ENCODE measurements at regions not wholly inside any gene's neighbourhood (a gene's known extent, or its start where the extent isn't known, plus 50 kb on each side); places are given as distances from the start of the nearest gene placed in this dataset.

DNA sequence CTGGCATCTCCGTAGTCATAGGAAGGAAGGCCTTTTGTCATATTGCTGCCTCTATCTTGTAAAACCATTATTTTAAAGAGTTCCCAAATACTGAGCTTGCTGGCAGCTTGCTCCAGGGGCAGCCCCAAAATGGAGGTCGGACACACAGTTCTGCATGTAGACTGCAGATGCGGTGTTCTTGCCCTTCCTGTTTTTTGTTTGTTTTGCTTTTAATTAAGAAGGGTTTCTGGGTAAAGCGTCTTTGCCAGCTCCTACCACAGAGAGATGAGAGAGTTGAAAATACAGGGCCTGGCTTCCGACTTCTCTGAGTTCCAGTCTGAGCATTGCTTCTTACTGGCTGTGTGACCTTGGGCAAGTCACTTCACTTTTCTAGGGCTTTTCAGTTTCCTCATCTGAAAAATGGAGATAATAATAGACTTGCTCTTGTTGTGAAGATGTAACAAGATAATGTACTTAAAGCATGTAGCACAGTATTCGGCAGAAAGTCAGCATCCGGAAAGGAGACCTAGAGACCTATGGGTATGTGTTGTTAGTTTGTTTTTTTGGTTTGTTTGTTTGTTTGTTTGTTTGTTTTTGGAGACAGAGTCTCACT lies 67.8 kb upstream of the GSE1 start:
- ChIA-PET POLR2A (ENCODE audit: unreplicated experiment) (no interaction called here), CTCF (no interaction called here)
- Histone ChIP-seq H2BK120ac (ENCODE audit: low read depth, low read length) (no peak overlapping the region), H2BK15ac (ENCODE audit: low read depth, low read length) (no peak overlapping the region), H3K56ac (ENCODE audit: extremely low read depth, insufficient read depth, low read length) (no peak overlapping the region), H2AK5ac (ENCODE audit: low read depth, low read length) (no peak overlapping the region), H3K23ac (ENCODE audit: low read depth, low read length) (no peak overlapping the region), H3K9ac (ENCODE audit: low read depth, low read length) (no peak overlapping the region), H2AK9ac (replicated peaks; ENCODE audit: low read depth, low read length, poor library complexity) (no peak overlapping the region), H2AFZ (replicated peaks; ENCODE audit: low read length, poor library complexity) (no peak overlapping the region), H3K18ac (ENCODE audit: low read depth, low read length) (no peak overlapping the region), H3K27me3 (ENCODE audit: control insufficient read depth, insufficient read depth, low read length) (no peaks in the 10 kb centered on the region), H3K4me2 (ENCODE audit: low read depth, low read length) (no peak overlapping the region), H3K4ac (ENCODE audit: low read depth, low read length) (no peak overlapping the region), H4K91ac (ENCODE audit: insufficient read depth, low read depth, low read length) (no peak overlapping the region), H3K9me3 (ENCODE audit: control insufficient read depth, insufficient read depth, low read length) (no peaks in the 10 kb centered on the region; the same call in 1 of the 2 replicates), H3K27ac (ENCODE audit: insufficient read depth, low read length) (no peak overlapping the region), H3K4me3 (ENCODE audit: insufficient read depth, low read depth, low read length) (no peak overlapping the region), H2BK20ac (ENCODE audit: low read depth, low read length) (no peak overlapping the region), H3K79me1 (ENCODE audit: low read depth in 1 of 2, low read length in 2 of 2) (peaks cover 12 to 33% of the 10 kb centered on the region in 2 experiments), H3K9me1 (ENCODE audit: insufficient read depth, low read length) (peaks cover 10% of the 10 kb centered on the region; the same call in 1 of the 2 replicates), H4K8ac (ENCODE audit: low read depth in 2 of 2, low read length in 2 of 2) (no peak overlapping the region), H3K4me1 (ENCODE audit: control insufficient read depth, insufficient read depth, low read length) (peaks cover 4% of the 10 kb centered on the region; the same call in 1 of the 2 replicates), H4K5ac (ENCODE audit: low read depth, low read length) (no peak overlapping the region), H4K20me1 (ENCODE audit: insufficient read depth, low read length) (peaks cover 29% of the 10 kb centered on the region), H3K14ac (replicated peaks; ENCODE audit: low read depth, low read length) (no peak overlapping the region), H3K36me3 (ENCODE audit: control insufficient read depth, insufficient read depth, low read length) (no peaks in the 10 kb centered on the region), H2BK5ac (ENCODE audit: low read depth, low read length, poor library complexity, severe bottlenecking) (no peak overlapping the region)
- no peak for DNase-seq
- dilution Hi-C loops (cut with HindIII; ENCODE audit: low sequenced_read_pairs, unreplicated experiment) = no loop called here
- no peak for ATAC-seq (ENCODE audit: low read depth)
- intact Hi-C loops (cut with micrococcal nuclease) = no loop called here
- 90% methylated on average over 2 of the region's 7 CpGs; no CpG with 5 or more reads in 1 of the 2 experiments for WGBS, 2 experiments (ENCODE audit: extremely low coverage in 2 of 2, insufficient read length in 1 of 2)
- in situ Hi-C loops (cut with MboI; ENCODE audit: low sequenced_read_pairs) = no loop called here
- no TSS peak for BruUV-seq (replicated peaks)
- TF ChIP-seq, protein P1, sequence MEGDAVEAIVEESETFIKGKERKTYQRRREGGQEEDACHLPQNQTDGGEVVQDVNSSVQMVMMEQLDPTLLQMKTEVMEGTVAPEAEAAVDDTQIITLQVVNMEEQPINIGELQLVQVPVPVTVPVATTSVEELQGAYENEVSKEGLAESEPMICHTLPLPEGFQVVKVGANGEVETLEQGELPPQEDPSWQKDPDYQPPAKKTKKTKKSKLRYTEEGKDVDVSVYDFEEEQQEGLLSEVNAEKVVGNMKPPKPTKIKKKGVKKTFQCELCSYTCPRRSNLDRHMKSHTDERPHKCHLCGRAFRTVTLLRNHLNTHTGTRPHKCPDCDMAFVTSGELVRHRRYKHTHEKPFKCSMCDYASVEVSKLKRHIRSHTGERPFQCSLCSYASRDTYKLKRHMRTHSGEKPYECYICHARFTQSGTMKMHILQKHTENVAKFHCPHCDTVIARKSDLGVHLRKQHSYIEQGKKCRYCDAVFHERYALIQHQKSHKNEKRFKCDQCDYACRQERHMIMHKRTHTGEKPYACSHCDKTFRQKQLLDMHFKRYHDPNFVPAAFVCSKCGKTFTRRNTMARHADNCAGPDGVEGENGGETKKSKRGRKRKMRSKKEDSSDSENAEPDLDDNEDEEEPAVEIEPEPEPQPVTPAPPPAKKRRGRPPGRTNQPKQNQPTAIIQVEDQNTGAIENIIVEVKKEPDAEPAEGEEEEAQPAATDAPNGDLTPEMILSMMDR (conservative IDR thresholded peaks at IDR 0.05; ENCODE audit: low read depth, low read length) = no peak
- TF ChIP-seq MAFK (IDR thresholded peaks at IDR 0.05; ENCODE audit: low read depth, low read length) (no peak), BHLHE40 (IDR thresholded peaks at IDR 0.05; ENCODE audit: low read depth, low read length) (no peak), SMC3 (IDR thresholded peaks at IDR 0.05; ENCODE audit: low read depth, low read length) (no peak), USF2 (IDR thresholded peaks at IDR 0.05; ENCODE audit: low read depth, low read length) (no peak), ELK1 (IDR thresholded peaks at IDR 0.05; ENCODE audit: borderline replicate concordance, low read depth, low read length) (no peak), MXI1 (IDR thresholded peaks at IDR 0.05; ENCODE audit: borderline replicate concordance, low read depth, low read length) (no peak), RFX5 (IDR thresholded peaks at IDR 0.05; ENCODE audit: low read depth, low read length) (no peak), POLR2A (IDR thresholded peaks at IDR 0.05; ENCODE audit: low read depth, low read length) (no peak)

Measured in IMR-90 (cell line).